Sciatic nerve (tissue), 2 donors: ENCODE measurements at regions not wholly inside any gene's neighbourhood (a gene's known extent, or its start where the extent isn't known, plus 50 kb on each side); places are given as distances from the start of the nearest gene placed in this dataset.

Experiments used
- ATAC-seq: fragments of 200-7000 bp; cut with Tn5 transposase; one replicate; pipeline ENCODE4 v1.9.1; 2020; ENCODE audit warnings: mild to moderate bottlenecking, moderate library complexity
- DNase-seq: peaks from one replicate; pipeline ENCODE4 v3.0.0-alpha.2; 2020; ENCODE audit warnings: low spot score
- intact Hi-C: fragments of 100-400 bp; cut with DNase I; formaldehyde crosslinking; loops from one replicate; pipeline ENCODE4 v1.14.2; 2022
- donor health status: DM: no; HTN: no; CAD: no.
- donor health status: DM: no; HTN: no; CAD: no.

GRCh38 chr10:43819464-43820230 is 171.0 kb upstream of the ZNF32 start:
- DNase-seq = no peak
- intact Hi-C loops = no loop called here
- no peak for ATAC-seq

- intact Hi-C loops = no loop called here
- DNase-seq = no peak
- no peak for ATAC-seq
Measured at GRCh38 chr10:43818687-43819086, 170.0 kb upstream of the ZNF32 start.

- intact Hi-C loops = no loop called here
- ATAC-seq = no peak
Measured at GRCh38 chr10:43817368-43817767, 168.7 kb upstream of the ZNF32 start.

GRCh38 chr10:43816351-43817321 is 168.0 kb upstream of the ZNF32 start:
- no peak for DNase-seq
- peak; percentile 57 for ATAC-seq
- intact Hi-C loops = no loop called here

More at GRCh38 chr10:43817368-43817767, 168.7 kb upstream of the ZNF32 start:
- DNase-seq = no peak

- ATAC-seq = no peak
- intact Hi-C loops = no loop called here
- no peak for DNase-seq
Measured at GRCh38 chr10:43815181-43815885, 166.7 kb upstream of the ZNF32 start.

GRCh38 chr10:43814663-43815062 is 166.0 kb upstream of the ZNF32 start:
- ATAC-seq (no peak), DNase-seq (no peak)

GRCh38 chr10:43811871-43812270 is 163.2 kb upstream of the ZNF32 start:
- DNase-seq = no peak
- intact Hi-C loops = no loop called here
- ATAC-seq = no peak

More at GRCh38 chr10:43814663-43815062, 166.0 kb upstream of the ZNF32 start:
- intact Hi-C loops = no loop called here

- intact Hi-C loops = no loop called here
- DNase-seq (peak; percentile 74), ATAC-seq (peak; percentile 94)
Measured at GRCh38 chr10:43809211-43809930, 160.7 kb upstream of the ZNF32 start.

GRCh38 chr10:43808136-43808535 is 159.5 kb upstream of the ZNF32 start:
- no peak for ATAC-seq
- intact Hi-C loops = no loop called here
- no peak for DNase-seq

- ATAC-seq = no peak
- intact Hi-C loops = no loop called here
- no peak for DNase-seq
Measured at GRCh38 chr10:43806831-43807640, 158.4 kb upstream of the ZNF32 start.

- intact Hi-C loops = no loop called here
- DNase-seq = no peak
- ATAC-seq = no peak
Measured at GRCh38 chr10:43803791-43804190, 155.1 kb upstream of the ZNF32 start.

- ATAC-seq (no peak), DNase-seq (no peak)
- intact Hi-C loops = no loop called here
Measured at GRCh38 chr10:43802988-43803696, 154.5 kb upstream of the ZNF32 start.

- no peak for DNase-seq
- no peak for ATAC-seq
- intact Hi-C loops = no loop called here
Measured at GRCh38 chr10:43801626-43802025, 152.9 kb upstream of the ZNF32 start.

- no peak for DNase-seq
- intact Hi-C loops = no loop called here
- peak; percentile 80 for ATAC-seq
Measured at GRCh38 chr10:43801140-43801539, 152.5 kb upstream of the ZNF32 start.

GRCh38 chr10:43796781-43797180 is 148.1 kb upstream of the ZNF32 start:
- DNase-seq = no peak
- no peak for ATAC-seq
- intact Hi-C loops = no loop called here

- ATAC-seq = no peak
- intact Hi-C loops = no loop called here
- DNase-seq = no peak
Measured at GRCh38 chr10:43795639-43796038, 147.0 kb upstream of the ZNF32 start.

GRCh38 chr10:43795093-43795492 is 146.4 kb upstream of the ZNF32 start:
- DNase-seq (no peak), ATAC-seq (no peak)
- intact Hi-C loops = no loop called here
